ENCODE measurements at regions not wholly inside any gene's neighbourhood (a gene's known extent, or its start where the extent isn't known, plus 50 kb on each side); places are given as distances from the start of the nearest gene placed in this dataset.

GRCh38 chr2:64876137-64876647 is 113.0 kb upstream of the SLC1A4 start:
- TF ChIP-seq ZNF274 (IDR thresholded peaks at IDR 0.05; ENCODE audit: low read depth, low read length) (no peak), SUZ12 (IDR thresholded peaks at IDR 0.05; ENCODE audit: extremely low read depth, insufficient read depth, insufficient read length) (no peak)
